Upper lobe of left lung (tissue), 6 donors: ENCODE measurements at regions not wholly inside any gene's neighbourhood (a gene's known extent, or its start where the extent isn't known, plus 50 kb on each side); places are given as distances from the start of the nearest gene placed in this dataset.
A peak's percentile ranks its signal among the peaks of the same experiment; 100 is the strongest.

Experiments used
- ATAC-seq, 2 donors: fragments of 200-7000 bp; cut with Tn5 transposase; one replicate each; pipeline ENCODE4 v1.9.1; 2022; ENCODE audit warnings: mild to moderate bottlenecking in 2 of 2, moderate library complexity in 2 of 2; ENCODE audit not compliant: low FRiP score in 2 of 2
- DNase-seq, 2 donors: peaks; one replicate each; pipeline ENCODE4 v3.0.0-alpha.2; 2019 to 2020
- H3K27ac ChIP-seq, 4 donors: fragments of 200-600 bp; sonication (generic); one replicate each; pipeline ENCODE4 v1.5.1; 2016 to 2019
- H3K27me3 ChIP-seq, 4 donors: fragments of 200-600 bp; sonication (generic); one replicate each; pipeline ENCODE4 v1.5.1; 2017 to 2019
- H3K36me3 ChIP-seq, 4 donors: fragments of 200-600 bp; sonication (generic); one replicate each; pipeline ENCODE4 v1.5.1; 2016 to 2019
- H3K4me1 ChIP-seq, 4 donors: fragments of 200-600 bp; sonication (generic); one replicate each; pipeline ENCODE4 v1.5.1; 2018 to 2019
- H3K4me3 ChIP-seq, 4 donors: fragments of 200-600 bp; sonication (generic); one replicate each; pipeline ENCODE4 v1.5.1; 2017 to 2019; ENCODE audit warnings: mild to moderate bottlenecking in 2 of 4, moderate library complexity in 1 of 4
- H3K9me3 ChIP-seq, 4 donors: fragments of 200-600 bp; sonication (generic); one replicate each; pipeline ENCODE4 v1.5.1; 2018 to 2019
- EP300 ChIP-seq, 4 donors: sonication (generic); formaldehyde crosslinking; IDR thresholded peaks; one replicate each; pipeline ENCODE4 v1.5.1; 2017; ENCODE audit warnings: antibody characterized with exemption in 4 of 4, control low read depth in 2 of 4
- POLR2A ChIP-seq, 4 donors: fragments of 450-650 bp; IDR thresholded peaks; one replicate each; pipeline ENCODE4 v1.5.1; 2016 to 2017; ENCODE audit warnings: antibody characterized with exemption in 4 of 4, mild to moderate bottlenecking in 2 of 4
- POLR2AphosphoS5 ChIP-seq, 2 donors: sonication (generic); formaldehyde crosslinking; IDR thresholded peaks; one replicate each; pipeline ENCODE4 v1.5.1; 2017; ENCODE audit warnings: antibody characterized with exemption in 2 of 2
- WGBS, 2 donors: methylation state at CpG; one replicate each; pipeline ENCODE4 v1.1.5; 2017 to 2018; 5-methylcytosine and 5-hydroxymethylcytosine counted together
- TF ChIP-seq, protein P1 (sequence below), 6 experiments: fragments of 450-650 bp in 4 of 6; fragments of 200-600 bp in 2 of 6; sonication (generic) in 2 of 6; IDR thresholded peaks; one replicate each; pipeline ENCODE4 v1.5.1; 2016 to 2019; ENCODE audit warnings: antibody characterized with exemption in 6 of 6
- donor health status: DM: no; HTN: no; CAD: no; lungs with moderate emphysema.
- donor health status: DM: no; HTN: yes; CAD: no; lungs with severe emphysema.

GRCh38 chr1:68307378-68307787 lies 75.1 kb upstream of the WLS start:
- WGBS, 2 donors = 67 to 75% methylated on average over 3 of the region's 3 CpGs
- H3K4me1 ChIP-seq = no peaks in the 10 kb centered on the region
- no peak overlapping the region for H3K4me3 ChIP-seq
- peak overlapping the region in 1 of 4 donors; percentile 54 for H3K27ac ChIP-seq
- H3K27me3 ChIP-seq = no peaks in the 10 kb centered on the region
- H3K9me3 ChIP-seq = no peaks in the 10 kb centered on the region
- no peak for TF ChIP-seq POLR2AphosphoS5 (IDR thresholded peaks at IDR 0.05)
- TF ChIP-seq, protein P1, sequence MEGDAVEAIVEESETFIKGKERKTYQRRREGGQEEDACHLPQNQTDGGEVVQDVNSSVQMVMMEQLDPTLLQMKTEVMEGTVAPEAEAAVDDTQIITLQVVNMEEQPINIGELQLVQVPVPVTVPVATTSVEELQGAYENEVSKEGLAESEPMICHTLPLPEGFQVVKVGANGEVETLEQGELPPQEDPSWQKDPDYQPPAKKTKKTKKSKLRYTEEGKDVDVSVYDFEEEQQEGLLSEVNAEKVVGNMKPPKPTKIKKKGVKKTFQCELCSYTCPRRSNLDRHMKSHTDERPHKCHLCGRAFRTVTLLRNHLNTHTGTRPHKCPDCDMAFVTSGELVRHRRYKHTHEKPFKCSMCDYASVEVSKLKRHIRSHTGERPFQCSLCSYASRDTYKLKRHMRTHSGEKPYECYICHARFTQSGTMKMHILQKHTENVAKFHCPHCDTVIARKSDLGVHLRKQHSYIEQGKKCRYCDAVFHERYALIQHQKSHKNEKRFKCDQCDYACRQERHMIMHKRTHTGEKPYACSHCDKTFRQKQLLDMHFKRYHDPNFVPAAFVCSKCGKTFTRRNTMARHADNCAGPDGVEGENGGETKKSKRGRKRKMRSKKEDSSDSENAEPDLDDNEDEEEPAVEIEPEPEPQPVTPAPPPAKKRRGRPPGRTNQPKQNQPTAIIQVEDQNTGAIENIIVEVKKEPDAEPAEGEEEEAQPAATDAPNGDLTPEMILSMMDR (IDR thresholded peaks at IDR 0.05) = no peak
- no peak for TF ChIP-seq POLR2A (IDR thresholded peaks at IDR 0.05)
- TF ChIP-seq EP300 (IDR thresholded peaks at IDR 0.05) = no peak
- DNase-seq = no peak
- no peak for ATAC-seq
- H3K36me3 ChIP-seq = no peaks in the 10 kb centered on the region

- WGBS, 2 donors = 40 to 62% methylated on average over 2 of the region's 2 CpGs
Measured at GRCh38 chr1:68301471-68302001, 69.2 kb upstream of the WLS start.

DNA sequence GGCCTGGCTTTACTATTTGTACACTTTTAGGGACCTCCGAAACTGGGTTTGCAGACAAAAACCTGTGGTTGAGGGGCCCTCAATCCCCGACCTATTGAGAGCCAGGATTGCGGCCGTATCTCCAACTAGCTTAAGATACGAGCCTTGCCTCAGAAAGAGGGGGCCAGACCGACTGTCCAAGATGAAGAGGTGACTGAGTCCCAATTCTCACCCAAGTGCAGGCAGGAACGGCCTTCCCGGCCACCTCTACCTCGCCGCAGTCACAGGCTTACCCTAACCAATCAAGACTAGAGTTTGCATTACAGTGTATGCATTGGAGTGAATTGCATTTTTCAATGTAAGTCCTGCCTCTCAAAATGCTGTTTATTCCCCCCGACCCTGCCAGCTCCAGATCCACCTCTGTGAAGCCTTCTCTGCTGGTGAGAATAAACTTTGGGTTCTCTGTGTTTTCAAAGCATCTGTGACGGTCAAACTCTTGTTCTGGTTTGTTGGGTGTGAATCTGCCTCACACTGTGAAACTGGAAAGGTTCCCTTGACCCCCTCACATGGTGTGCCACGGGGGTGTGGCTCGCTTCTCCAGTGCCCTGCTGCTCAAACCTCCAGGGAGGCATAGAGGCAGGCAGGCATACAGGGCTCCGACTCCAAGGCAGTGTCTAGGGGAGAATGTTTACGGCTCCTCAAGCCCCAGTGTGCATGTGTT lies 62.2 kb upstream of the WLS start:
- DNase-seq (no peak), ATAC-seq (no peak)
- no peaks in the 10 kb centered on the region for H3K36me3 ChIP-seq
- no peaks in the 10 kb centered on the region for H3K9me3 ChIP-seq
- 82 to 95% methylated on average over 14 to 16 of the region's 16 CpGs for WGBS, 2 donors
- peaks cover 0 to 13% (median 6%) of the 10 kb centered on the region in 4 donors for H3K4me1 ChIP-seq
- no peak overlapping the region for H3K4me3 ChIP-seq
- TF ChIP-seq EP300 (IDR thresholded peaks at IDR 0.05) (no peak), POLR2A (IDR thresholded peaks at IDR 0.05) (no peak), POLR2AphosphoS5 (IDR thresholded peaks at IDR 0.05) (no peak)
- TF ChIP-seq, protein P1 (IDR thresholded peaks at IDR 0.05) = no peak
- no peaks in the 10 kb centered on the region for H3K27me3 ChIP-seq
- H3K27ac ChIP-seq = no peak overlapping the region

More at GRCh38 chr1:68301471-68302001, 69.2 kb upstream of the WLS start:
- no peaks in the 10 kb centered on the region for H3K27me3 ChIP-seq
- H3K27ac ChIP-seq = no peak overlapping the region
- no peaks in the 10 kb centered on the region for H3K9me3 ChIP-seq
- no peaks in the 10 kb centered on the region for H3K4me1 ChIP-seq
- H3K36me3 ChIP-seq = no peaks in the 10 kb centered on the region
- TF ChIP-seq, protein P1 (IDR thresholded peaks at IDR 0.05) = no peak
- TF ChIP-seq EP300 (IDR thresholded peaks at IDR 0.05) = no peak
- no peak for TF ChIP-seq POLR2A (IDR thresholded peaks at IDR 0.05)
- no peak for TF ChIP-seq POLR2AphosphoS5 (IDR thresholded peaks at IDR 0.05)
- DNase-seq (no peak), ATAC-seq (peak in 1 of 2 donors; percentile 77)
- H3K4me3 ChIP-seq = no peak overlapping the region

DNA sequence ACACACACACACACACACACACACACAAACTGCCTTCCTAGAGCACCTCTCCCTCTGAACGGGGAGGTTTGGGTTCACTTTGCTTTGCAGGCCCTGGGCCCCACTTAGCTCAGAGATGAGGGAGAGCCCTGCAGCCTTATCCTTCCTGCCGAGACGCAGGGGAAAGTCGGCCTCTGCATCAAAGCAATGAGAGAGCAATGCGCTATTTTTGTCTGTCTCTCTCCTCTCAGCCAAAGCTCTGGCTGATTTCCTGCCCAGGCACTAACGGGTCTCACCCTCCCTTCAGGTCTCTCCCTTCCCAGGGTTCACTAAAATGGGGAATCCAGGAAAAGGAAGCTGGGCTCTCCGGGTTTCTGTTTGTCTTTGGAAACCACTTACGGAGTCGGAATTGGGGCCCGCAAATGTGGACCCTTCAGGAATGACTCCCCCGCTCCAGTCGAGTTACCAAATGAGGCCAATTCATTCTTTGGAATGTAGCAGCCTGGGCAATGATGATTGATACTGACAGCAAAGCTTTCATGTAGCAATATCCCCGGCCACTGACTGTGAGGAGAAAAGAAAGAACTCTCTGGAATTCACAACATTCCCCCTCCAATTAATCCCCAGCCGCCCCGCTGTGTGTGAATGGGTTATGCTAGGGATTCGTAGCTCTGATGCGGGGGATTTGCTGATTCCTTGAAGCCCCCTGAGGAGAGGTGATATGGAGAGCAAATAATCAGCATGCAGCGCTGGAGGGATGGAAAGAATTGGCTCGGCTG lies 61.5 kb upstream of the WLS start:
- Histone ChIP-seq H3K27me3 (no peaks in the 10 kb centered on the region), H3K27ac (no peak overlapping the region), H3K4me3 (no peak overlapping the region), H3K9me3 (no peaks in the 10 kb centered on the region), H3K36me3 (no peaks in the 10 kb centered on the region), H3K4me1 (peaks cover 0 to 13% (median 6%) of the 10 kb centered on the region in 4 donors)
- ATAC-seq (peak in 1 of 2 donors; percentile 18), DNase-seq (no peak)
- TF ChIP-seq EP300 (IDR thresholded peaks at IDR 0.05) (no peak), POLR2AphosphoS5 (IDR thresholded peaks at IDR 0.05) (no peak), POLR2A (IDR thresholded peaks at IDR 0.05) (no peak)
- TF ChIP-seq, protein P1 (IDR thresholded peaks at IDR 0.05) = no peak
- 50 to 59% methylated on average over 19 of the region's 19 CpGs for WGBS, 2 donors
